ENCODE measurements at regions not wholly inside any gene's neighbourhood (a gene's known extent, or its start where the extent isn't known, plus 50 kb on each side); places are given as distances from the start of the nearest gene placed in this dataset.

DNA sequence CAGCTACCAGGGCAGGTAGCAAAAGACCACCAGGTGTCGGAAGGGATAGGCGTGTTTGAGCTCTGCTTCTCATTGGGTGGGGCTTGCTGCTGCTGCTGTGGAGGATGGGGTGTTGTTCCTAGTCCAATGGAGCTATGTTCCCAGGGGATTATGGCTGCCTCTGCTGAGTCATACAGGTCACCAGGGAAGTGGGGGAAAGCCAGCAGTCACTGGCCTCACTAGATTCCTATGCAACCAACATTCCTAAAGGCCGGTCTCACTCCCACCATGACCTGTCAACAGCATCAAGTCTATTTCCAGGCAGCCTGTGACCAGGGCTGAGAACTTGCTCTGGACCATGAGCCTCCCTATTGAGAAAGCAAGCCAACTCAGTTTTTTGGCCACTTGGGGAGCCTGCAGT is 1160.8 kb downstream of the REEP3 start:
- TF ChIP-seq CTCF (IDR thresholded peaks at IDR 0.05) (no peak), POLR2A (IDR thresholded peaks at IDR 0.05) (no peak)
